ENCODE measurements at regions not wholly inside any gene's neighbourhood (a gene's known extent, or its start where the extent isn't known, plus 50 kb on each side); places are given as distances from the start of the nearest gene placed in this dataset.
A peak's percentile ranks its signal among the peaks of the same experiment; 100 is the strongest.

- no peak for DNase-seq (ENCODE audit: low read depth, low spot score)
- 0% methylated on average over 2 of the region's 2 CpGs for WGBS (ENCODE audit: insufficient coverage, insufficient replicate concordance, low lambda C conversion rate, missing lambda C conversion rate)
- in situ Hi-C loops (cut with MboI): no loop called here
- Histone ChIP-seq H3K9ac (ENCODE audit: control insufficient read depth, insufficient read depth, low read length) (no peak overlapping the region), H3K4me1 (ENCODE audit: control insufficient read depth, insufficient read depth, low read length) (no peaks in the 10 kb centered on the region), H2AFZ (ENCODE audit: control insufficient read depth, low read depth, low read length) (no peak overlapping the region), H3K4me2 (ENCODE audit: control insufficient read depth, insufficient read depth) (no peak overlapping the region), H4K20me1 (ENCODE audit: control insufficient read depth, insufficient read depth) (no peaks in the 10 kb centered on the region), H3K9me3 (replicated peaks; ENCODE audit: control insufficient read depth, insufficient read depth, low read length) (no peaks in the 10 kb centered on the region), H3K27me3 (replicated peaks in 1 of 2; ENCODE audit: control insufficient read depth in 2 of 2, insufficient read depth in 2 of 2, low read length in 1 of 2) (no peaks in the 10 kb centered on the region), H3K36me3 (ENCODE audit: control insufficient read depth in 2 of 2, insufficient read depth in 2 of 2, low read length in 1 of 2) (no peaks in the 10 kb centered on the region), H3K27ac (ENCODE audit: control insufficient read depth, insufficient read depth) (no peak overlapping the region), H3K4me3 (no peak overlapping the region), H3K79me2 (ENCODE audit: control insufficient read depth, insufficient read depth, low read length) (no peaks in the 10 kb centered on the region)
- FAIRE-seq: no peak
- RAD21 ChIA-PET (ENCODE audit: unreplicated experiment): no interaction called here
- intact Hi-C loops (cut with micrococcal nuclease; ENCODE audit: unreplicated experiment): no loop called here
- TF ChIP-seq TCF12 (IDR thresholded peaks at IDR 0.05; ENCODE audit: low read depth, low read length) (no peak), REST (IDR thresholded peaks at IDR 0.05; ENCODE audit: low read depth, low read length) (peak; percentile 82)
- POLR2A ChIA-PET: no interaction called here
- no peak for ATAC-seq
- SMC1A ChIA-PET (ENCODE audit: uncharacterized antibody, unreplicated experiment): no interaction called here
- no TSS peak for BruUV-seq (replicated peaks)
- CTCF ChIA-PET: no interaction called here
Observed at GRCh38 chr10:55200020-55200419, 399.0 kb upstream of the PCDH15 start.

- H3K79me2 ChIP-seq (ENCODE audit: control insufficient read depth, insufficient read depth, low read length): no peaks in the 10 kb centered on the region
- ChIA-PET CTCF (no interaction called here), POLR2A (no interaction called here), SMC1A (ENCODE audit: uncharacterized antibody, unreplicated experiment) (interaction anchor here (0.7 kb wide), 1 partner anchor 44 kb away, joined by 3 read pairs; no protein-coding TSS in a partner anchor), RAD21 (ENCODE audit: unreplicated experiment) (no interaction called here)
- H3K36me3 ChIP-seq (ENCODE audit: control insufficient read depth in 2 of 2, insufficient read depth in 2 of 2, low read length in 1 of 2): no peaks in the 10 kb centered on the region
- no peak for FAIRE-seq
- in situ Hi-C loops (cut with MboI): no loop called here
- no peak overlapping the region for H2AFZ ChIP-seq (ENCODE audit: control insufficient read depth, low read depth, low read length)
- no peaks in the 10 kb centered on the region for H3K27me3 ChIP-seq (replicated peaks in 1 of 2; ENCODE audit: control insufficient read depth in 2 of 2, insufficient read depth in 2 of 2, low read length in 1 of 2)
- 0% methylated on average over 2 of the region's 2 CpGs for WGBS (ENCODE audit: insufficient coverage, insufficient replicate concordance, low lambda C conversion rate, missing lambda C conversion rate)
- no peak overlapping the region for H3K27ac ChIP-seq (ENCODE audit: control insufficient read depth, insufficient read depth)
- no peak for ATAC-seq
- BruUV-seq (replicated peaks): no TSS peak
- H3K9me3 ChIP-seq (replicated peaks; ENCODE audit: control insufficient read depth, insufficient read depth, low read length): no peaks in the 10 kb centered on the region
- H3K4me3 ChIP-seq: no peak overlapping the region
- no peaks in the 10 kb centered on the region for H3K4me1 ChIP-seq (ENCODE audit: control insufficient read depth, insufficient read depth, low read length)
- no peak overlapping the region for H3K9ac ChIP-seq (ENCODE audit: control insufficient read depth, insufficient read depth, low read length)
- H3K4me2 ChIP-seq (ENCODE audit: control insufficient read depth, insufficient read depth): no peak overlapping the region
- DNase-seq (ENCODE audit: low read depth, low spot score): no peak
- TF ChIP-seq CHD4 (IDR thresholded peaks at IDR 0.05): no peak
- no peak for TF ChIP-seq ZBTB33 (IDR thresholded peaks at IDR 0.05)
- TF ChIP-seq NFXL1 (IDR thresholded peaks at IDR 0.05; ENCODE audit: borderline replicate concordance): no peak
- TF ChIP-seq USF1 (IDR thresholded peaks at IDR 0.05; ENCODE audit: borderline replicate concordance, extremely low read length, insufficient read depth, low read depth, low read length): no peak
- no peak for TF ChIP-seq HDGF (IDR thresholded peaks at IDR 0.05)
- TF ChIP-seq PBX3 (IDR thresholded peaks at IDR 0.05; ENCODE audit: insufficient replicate concordance, low read depth, low read length): no peak
- TF ChIP-seq TBL1XR1 (IDR thresholded peaks at IDR 0.05; ENCODE audit: low read depth, low read length): no peak
- intact Hi-C loops (cut with micrococcal nuclease; ENCODE audit: unreplicated experiment): no loop called here
- H4K20me1 ChIP-seq (ENCODE audit: control insufficient read depth, insufficient read depth): no peaks in the 10 kb centered on the region
Observed at GRCh38 chr10:55191236-55191860, 390.3 kb upstream of the PCDH15 start.
